IMR-90 (cell line): ENCODE measurements at regions not wholly inside any gene's neighbourhood (a gene's known extent, or its start where the extent isn't known, plus 50 kb on each side); places are given as distances from the start of the nearest gene placed in this dataset.

Experiments
- CTCF ChIP-seq: conservative IDR thresholded peaks from 2 replicates; pipeline ENCODE4 v1.5.1; 2012; ENCODE audit warnings: mild to moderate bottlenecking, low read depth, low read length, improper control_type of control experiment
- POLR2A ChIP-seq: IDR thresholded peaks from 2 replicates; pipeline ENCODE4 v1.6.1; 2012; ENCODE audit warnings: mild to moderate bottlenecking, low read depth, low read length

DNA sequence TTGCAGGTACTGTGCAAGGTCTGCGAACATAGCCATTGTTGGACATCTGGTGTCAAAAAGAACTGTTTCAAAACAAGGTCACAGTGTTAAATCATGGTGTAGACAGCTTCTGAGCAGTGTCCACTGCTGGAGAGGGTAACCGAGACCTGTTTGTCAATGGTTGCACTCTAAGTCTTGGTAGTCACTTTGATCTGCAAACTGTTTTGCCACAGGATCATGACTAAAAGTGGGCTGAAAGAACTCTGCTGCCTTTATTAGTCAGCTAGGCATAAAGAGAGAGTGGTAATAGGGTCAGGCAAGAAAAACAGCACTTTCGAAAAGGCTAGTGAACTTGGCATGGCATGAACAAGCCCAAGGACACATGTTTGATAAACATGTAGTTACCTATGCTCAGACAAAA, 552.3 kb upstream of the CITED2 start:
- TF ChIP-seq CTCF = no peak
- TF ChIP-seq POLR2A = no peak
